PC-9 (cell line): ENCODE measurements at regions not wholly inside any gene's neighbourhood (a gene's known extent, or its start where the extent isn't known, plus 50 kb on each side); places are given as distances from the start of the nearest gene placed in this dataset.

Experiments used
- BruUV-seq: library from RNA; stranded (reverse); fragments of 400-500 nt; replicated peaks from 2 replicates; lab custom pipeline; 2021; lab: Mats Ljungman, UMichigan
- CTCF ChIA-PET: fragments of 300-600 bp; sonication (Branson Sonifier 250); formaldehyde crosslinking; loops from one replicate; lab custom pipeline; 2022; ENCODE audit warnings: antibody characterized with exemption; lab: Charles Lee
- POLR2A ChIA-PET: fragments of 300-600 bp; sonication (Branson Sonifier 250); formaldehyde crosslinking; loops from one replicate; lab custom pipeline; 2022; ENCODE audit warnings: antibody characterized with exemption; ENCODE audit not compliant: unreplicated experiment; lab: Charles Lee
- DNase-seq, 2 experiments: peaks; one replicate each; pipeline versions ENCODE4 v3.0.0 to v3.0.0-alpha.2; 2015 to 2022; ENCODE audit warnings: mixed read lengths in 1 of 2
- H2AFZ ChIP-seq: fragments of 200-600 bp; sonication (generic); 2 replicates; pipeline ENCODE4 v1.8.1; 2017; ENCODE audit warnings: antibody characterized with exemption
- H3F3A ChIP-seq: fragments of 200-600 bp; sonication (generic); 2 replicates; pipeline ENCODE4 v1.8.1; 2017; ENCODE audit warnings: antibody characterized with exemption, mild to moderate bottlenecking, low read depth; ENCODE audit not compliant: insufficient read depth
- H3K27ac ChIP-seq: fragments of 200-600 bp; sonication (generic); 2 replicates; pipeline ENCODE4 v1.6.1; 2016; ENCODE audit warnings: mixed run types
- H3K27me3 ChIP-seq: fragments of 200-600 bp; sonication (generic); 2 replicates; pipeline ENCODE4 v1.6.1; 2016; ENCODE audit warnings: low read depth, mixed run types; ENCODE audit not compliant: insufficient read depth
- H3K36me3 ChIP-seq: fragments of 200-600 bp; sonication (generic); 2 replicates; pipeline ENCODE4 v1.6.1; 2016; ENCODE audit warnings: low read depth, mixed run types
- H3K4me1 ChIP-seq: fragments of 200-600 bp; sonication (generic); replicated peaks from 2 replicates; pipeline ENCODE4 v1.6.1; 2016; ENCODE audit warnings: mixed run types; ENCODE audit not compliant: insufficient read depth
- H3K4me2 ChIP-seq: fragments of 200-600 bp; sonication (generic); 2 replicates; pipeline ENCODE4 v1.6.1; 2017; ENCODE audit warnings: mixed run types
- H3K4me3 ChIP-seq: fragments of 200-600 bp; sonication (generic); 2 replicates; pipeline ENCODE4 v1.6.1; 2016; ENCODE audit warnings: mixed run types
- H3K79me2 ChIP-seq: fragments of 200-600 bp; sonication (generic); 2 replicates; pipeline ENCODE4 v1.6.1; 2017; ENCODE audit warnings: low read depth, mixed run types
- H3K9me2 ChIP-seq: fragments of 200-600 bp; sonication (generic); 2 replicates; pipeline ENCODE4 v1.8.1; 2017; ENCODE audit warnings: mild to moderate bottlenecking; ENCODE audit not compliant: insufficient read depth
- H3K9me3 ChIP-seq: fragments of 200-600 bp; sonication (generic); 2 replicates; pipeline ENCODE4 v1.8.1; 2016; ENCODE audit warnings: low read depth; ENCODE audit not compliant: insufficient read depth
- H4K20me1 ChIP-seq: fragments of 200-600 bp; sonication (generic); 2 replicates; pipeline ENCODE4 v1.8.1; 2017; ENCODE audit not compliant: insufficient read depth
- CTCF ChIP-seq: fragments of 200-600 bp; sonication (generic); conservative IDR thresholded peaks from 2 replicates; pipeline ENCODE4 v1.6.1; 2017; ENCODE audit warnings: mixed run types, antibody characterized with exemption, mild to moderate bottlenecking, moderate library complexity
- EZH2 ChIP-seq: fragments of 200-600 bp; sonication (generic); IDR thresholded peaks from 2 replicates; pipeline ENCODE4 v1.8.0; 2017; ENCODE audit warnings: antibody characterized with exemption, low read depth
- intact Hi-C: fragments of 100-400 bp; cut with micrococcal nuclease; formaldehyde crosslinking; loops from one replicate; pipeline ENCODE4 v1.10.0; 2022; ENCODE audit not compliant: unreplicated experiment

- Histone ChIP-seq H3K36me3 (no peaks in the 10 kb centered on the region), H4K20me1 (no peaks in the 10 kb centered on the region), H3K4me2 (no peak overlapping the region), H3K4me1 (no peaks in the 10 kb centered on the region), H3K27me3 (no peaks in the 10 kb centered on the region), H3F3A (no peaks in the 10 kb centered on the region), H3K27ac (no peak overlapping the region), H3K79me2 (no peaks in the 10 kb centered on the region), H3K4me3 (no peak overlapping the region), H3K9me2 (no peaks in the 10 kb centered on the region), H3K9me3 (no peaks in the 10 kb centered on the region; the same call in 1 of the 2 replicates), H2AFZ (no peak overlapping the region)
- ChIA-PET CTCF (no interaction called here), POLR2A (no interaction called here)
- BruUV-seq, result no TSS peak
- TF ChIP-seq CTCF, result no peak
- TF ChIP-seq EZH2, result no peak
- intact Hi-C loops, result no loop called here
- DNase-seq, result no peak
These were observed 329.6 kb downstream of the EFNB2 start for GRCh38 chr13:106205871-106206270.

DNA sequence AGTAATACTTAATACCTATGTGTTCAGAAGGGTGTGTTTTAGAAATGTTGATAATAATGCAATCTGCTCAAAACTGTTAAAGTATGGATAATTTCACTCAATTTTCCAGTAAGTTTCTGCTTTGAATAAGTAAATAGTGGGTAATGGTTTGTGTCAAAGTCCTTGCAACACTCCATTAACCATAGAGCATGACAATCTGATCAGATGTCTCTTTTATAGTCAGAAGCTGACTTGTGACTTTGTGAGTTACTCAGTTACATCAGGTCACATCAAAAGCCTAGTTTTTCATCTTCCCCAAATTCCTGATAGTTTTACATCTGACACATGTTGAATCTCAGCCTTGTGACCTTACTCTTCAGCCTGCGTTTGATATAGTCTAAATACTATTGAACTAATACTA is 338.0 kb downstream of the EFNB2 start:
- Histone ChIP-seq H4K20me1 (no peaks in the 10 kb centered on the region), H3K9me3 (no peaks in the 10 kb centered on the region), H3K4me2 (no peak overlapping the region), H3K4me3 (no peak overlapping the region), H3K79me2 (no peaks in the 10 kb centered on the region), H3K27ac (no peak overlapping the region), H3F3A (no peaks in the 10 kb centered on the region), H3K36me3 (no peaks in the 10 kb centered on the region), H3K4me1 (no peaks in the 10 kb centered on the region), H3K27me3 (no peaks in the 10 kb centered on the region), H2AFZ (no peak overlapping the region), H3K9me2 (no peaks in the 10 kb centered on the region)
- DNase-seq, result no peak
- intact Hi-C loops, result no loop called here
- no peak for TF ChIP-seq CTCF
- no peak for TF ChIP-seq EZH2
- ChIA-PET POLR2A (no interaction called here), CTCF (no interaction called here)
- no TSS peak for BruUV-seq

GRCh38 chr13:106187501-106188095 is 347.9 kb downstream of the EFNB2 start:
- Histone ChIP-seq H3K4me2 (no peak overlapping the region), H2AFZ (no peak overlapping the region), H3K27ac (no peak overlapping the region), H3K27me3 (no peaks in the 10 kb centered on the region), H3K79me2 (no peaks in the 10 kb centered on the region), H4K20me1 (no peaks in the 10 kb centered on the region), H3K4me1 (peaks cover 4% of the 10 kb centered on the region; the same call in 1 of the 2 replicates), H3K36me3 (no peaks in the 10 kb centered on the region), H3K9me3 (peaks cover 14% of the 10 kb centered on the region), H3F3A (0 out of 2 replicates have a peak, but pooled peaks cover 3% of the 10 kb centered on the region), H3K4me3 (no peak overlapping the region), H3K9me2 (no peaks in the 10 kb centered on the region)
- ChIA-PET POLR2A (no interaction called here), CTCF (no interaction called here)
- BruUV-seq, result no TSS peak
- DNase-seq, result no peak
- intact Hi-C loops, result no loop called here
- TF ChIP-seq EZH2 (no peak), CTCF (no peak)
